Fibroblast of skin of abdomen (primary cell): ENCODE measurements at regions not wholly inside any gene's neighbourhood (a gene's known extent, or its start where the extent isn't known, plus 50 kb on each side); places are given as distances from the start of the nearest gene placed in this dataset.

ENCODE experiments used
- DNase-seq: peaks from one replicate; pipeline ENCODE4 v3.0.0-alpha.2; 2013

- no peak for DNase-seq
Measured at GRCh38 chr7:133191787-133192186, 61.1 kb upstream of the EXOC4 start.

- DNase-seq: no peak
Measured at GRCh38 chr7:133195868-133196267, 57.0 kb upstream of the EXOC4 start.

- no peak for DNase-seq
Measured at GRCh38 chr7:133196856-133197612, 55.8 kb upstream of the EXOC4 start.

GRCh38 chr7:133197972-133198544 is 54.8 kb upstream of the EXOC4 start:
- no peak for DNase-seq

- DNase-seq: no peak
Measured at GRCh38 chr7:133199831-133200230, 53.0 kb upstream of the EXOC4 start.

GRCh38 chr7:133201470-133201869 is 51.4 kb upstream of the EXOC4 start:
- DNase-seq: no peak

GRCh38 chr7:133202942-133203341 is 49.9 kb upstream of the EXOC4 start:
- peak; percentile 4 for DNase-seq
